Loucy (cell line): ENCODE measurements at regions not wholly inside any gene's neighbourhood (a gene's known extent, or its start where the extent isn't known, plus 50 kb on each side); places are given as distances from the start of the nearest gene placed in this dataset.
A peak's percentile ranks its signal among the peaks of the same experiment; 100 is the strongest.
"Not testable (repeated sequence)": the region's sequence is repeated elsewhere in the genome, so short reads cannot be mapped to it uniquely, and the experiment has no call there.

Source experiments
- H2AFZ ChIP-seq: fragments of 200-600 bp; sonication (generic); 2 replicates; pipeline ENCODE4 v1.6.0; 2016; ENCODE audit warnings: antibody characterized with exemption, mild to moderate bottlenecking, low read length, moderate library complexity
- H3F3A ChIP-seq: fragments of 200-600 bp; 2 replicates; pipeline ENCODE4 v1.6.0; 2016; ENCODE audit warnings: antibody characterized with exemption, low read depth, mild to moderate bottlenecking
- H3K27me3 ChIP-seq: fragments of 200-600 bp; sonication (generic); 2 replicates; pipeline ENCODE4 v1.6.1; 2014; ENCODE audit warnings: low read length, mild to moderate bottlenecking; ENCODE audit not compliant: insufficient read depth, poor library complexity, severe bottlenecking
- H3K36me3 ChIP-seq: fragments of 200-600 bp; sonication (generic); 2 replicates; pipeline ENCODE4 v1.6.1; 2016; ENCODE audit warnings: low read length; ENCODE audit not compliant: insufficient read depth
- H3K4me1 ChIP-seq: fragments of 200-600 bp; sonication (generic); 2 replicates; pipeline ENCODE4 v1.5.1; 2014; ENCODE audit warnings: low read length, mild to moderate bottlenecking; ENCODE audit not compliant: insufficient read depth, poor library complexity, severe bottlenecking
- H3K4me2 ChIP-seq: fragments of 200-600 bp; sonication (generic); 2 replicates; pipeline ENCODE4 v1.6.0; 2014; ENCODE audit warnings: antibody characterized with exemption, low read length, low read depth, mild to moderate bottlenecking; ENCODE audit not compliant: poor library complexity, severe bottlenecking
- H3K4me3 ChIP-seq: fragments of 200-600 bp; sonication (generic); 2 replicates; pipeline ENCODE4 v1.5.1; 2014; ENCODE audit warnings: low read length, mild to moderate bottlenecking, mixed read lengths; ENCODE audit not compliant: poor library complexity, severe bottlenecking
- H3K79me2 ChIP-seq: fragments of 200-600 bp; sonication (generic); 2 replicates; pipeline ENCODE4 v1.6.1; 2014; ENCODE audit warnings: low read length; ENCODE audit not compliant: insufficient read depth
- H3K9ac ChIP-seq: fragments of 200-600 bp; sonication (generic); 2 replicates; pipeline ENCODE4 v1.6.0; 2014; ENCODE audit warnings: mild to moderate bottlenecking, low read depth, low read length, moderate library complexity; ENCODE audit not compliant: poor library complexity, severe bottlenecking
- H3K9me2 ChIP-seq: fragments of 200-600 bp; sonication (generic); replicated peaks from 2 replicates; pipeline ENCODE4 v1.6.1; 2016; ENCODE audit warnings: low read depth, low read length, mixed read lengths
- H3K9me3 ChIP-seq: fragments of 200-600 bp; sonication (generic); 2 replicates; pipeline ENCODE4 v1.6.1; 2014; ENCODE audit warnings: mild to moderate bottlenecking, antibody characterized with exemption, low read length, low read depth; ENCODE audit not compliant: insufficient read depth
- H4K20me1 ChIP-seq: fragments of 200-600 bp; sonication (generic); 2 replicates; pipeline ENCODE4 v1.6.0; 2014; ENCODE audit warnings: antibody characterized with exemption, low read length, mild to moderate bottlenecking; ENCODE audit not compliant: insufficient read depth, poor library complexity, severe bottlenecking
- EZH2phosphoT487 ChIP-seq: fragments of 200-600 bp; IDR thresholded peaks from 2 replicates; pipeline ENCODE4 v1.6.1; 2018; ENCODE audit warnings: antibody characterized with exemption, mild to moderate bottlenecking, moderate library complexity, borderline replicate concordance
- TF ChIP-seq, protein P1 (sequence below): fragments of 200-600 bp; sonication (generic); conservative IDR thresholded peaks from 2 replicates; pipeline ENCODE4 v1.5.1; 2014; ENCODE audit warnings: mild to moderate bottlenecking, antibody characterized with exemption, low read length

DNA sequence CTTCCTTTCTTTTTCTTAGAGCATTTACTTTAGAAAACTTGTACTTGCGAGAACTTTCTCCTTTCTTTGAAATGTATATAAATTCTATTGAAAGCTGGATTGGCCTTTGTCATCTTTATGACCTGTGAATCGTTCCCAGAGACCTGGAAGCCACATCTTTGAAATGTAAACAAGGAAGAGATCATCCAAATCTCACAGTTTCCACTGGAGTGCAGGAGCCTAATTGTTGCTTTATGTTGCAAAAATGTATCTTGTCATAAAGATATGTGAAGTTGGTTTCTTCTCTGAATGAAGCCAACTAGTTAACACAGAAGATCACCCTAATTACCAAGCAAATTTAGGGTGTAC lies 1101.8 kb downstream of the TAF11L14 start:
- Histone ChIP-seq H3K9ac (no peak overlapping the region), H3K4me2 (no peak overlapping the region), H3K27me3 (no peaks in the 10 kb centered on the region), H3K4me1 (peaks cover 6% of the 10 kb centered on the region), H4K20me1 (no peaks in the 10 kb centered on the region), H3K9me2 (no peaks in the 10 kb centered on the region), H3K79me2 (peaks cover 4% of the 10 kb centered on the region; the same call in 1 of the 2 replicates), H3K9me3 (no peaks in the 10 kb centered on the region), H3K4me3 (no peak overlapping the region), H2AFZ (no peak overlapping the region), H3F3A (no peaks in the 10 kb centered on the region), H3K36me3 (0 out of 2 replicates have a peak, but pooled peaks cover 3% of the 10 kb centered on the region)
- no peak for TF ChIP-seq EZH2phosphoT487
- TF ChIP-seq, protein P1, sequence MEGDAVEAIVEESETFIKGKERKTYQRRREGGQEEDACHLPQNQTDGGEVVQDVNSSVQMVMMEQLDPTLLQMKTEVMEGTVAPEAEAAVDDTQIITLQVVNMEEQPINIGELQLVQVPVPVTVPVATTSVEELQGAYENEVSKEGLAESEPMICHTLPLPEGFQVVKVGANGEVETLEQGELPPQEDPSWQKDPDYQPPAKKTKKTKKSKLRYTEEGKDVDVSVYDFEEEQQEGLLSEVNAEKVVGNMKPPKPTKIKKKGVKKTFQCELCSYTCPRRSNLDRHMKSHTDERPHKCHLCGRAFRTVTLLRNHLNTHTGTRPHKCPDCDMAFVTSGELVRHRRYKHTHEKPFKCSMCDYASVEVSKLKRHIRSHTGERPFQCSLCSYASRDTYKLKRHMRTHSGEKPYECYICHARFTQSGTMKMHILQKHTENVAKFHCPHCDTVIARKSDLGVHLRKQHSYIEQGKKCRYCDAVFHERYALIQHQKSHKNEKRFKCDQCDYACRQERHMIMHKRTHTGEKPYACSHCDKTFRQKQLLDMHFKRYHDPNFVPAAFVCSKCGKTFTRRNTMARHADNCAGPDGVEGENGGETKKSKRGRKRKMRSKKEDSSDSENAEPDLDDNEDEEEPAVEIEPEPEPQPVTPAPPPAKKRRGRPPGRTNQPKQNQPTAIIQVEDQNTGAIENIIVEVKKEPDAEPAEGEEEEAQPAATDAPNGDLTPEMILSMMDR, result no peak

DNA sequence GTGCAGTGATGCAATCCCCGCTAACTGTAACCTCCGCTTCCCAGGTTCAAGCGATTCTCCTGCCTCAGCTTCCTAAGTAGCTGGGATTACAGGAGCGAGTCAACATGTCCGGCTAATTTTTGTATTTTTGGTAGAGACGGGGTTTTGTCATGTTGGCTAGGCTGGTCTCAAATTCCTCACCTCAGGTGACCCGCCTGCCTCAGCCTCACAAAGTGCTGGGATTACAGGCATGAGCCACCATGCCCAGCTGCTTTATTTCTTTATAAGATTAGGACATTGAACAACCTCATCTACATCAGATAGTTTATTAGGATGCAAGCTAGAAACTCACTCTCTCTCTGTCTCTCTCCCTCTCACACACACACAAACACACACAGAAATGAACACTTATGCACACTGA lies 1102.5 kb downstream of the TAF11L14 start:
- H3K9ac ChIP-seq, H3K27me3 ChIP-seq, H2AFZ ChIP-seq, H3F3A ChIP-seq, H3K4me3 ChIP-seq, H3K9me3 ChIP-seq, H3K4me1 ChIP-seq, H3K36me3 ChIP-seq, H3K79me2 ChIP-seq, H4K20me1 ChIP-seq, H3K9me2 ChIP-seq, H3K4me2 ChIP-seq: not testable (repeated sequence)

DNA sequence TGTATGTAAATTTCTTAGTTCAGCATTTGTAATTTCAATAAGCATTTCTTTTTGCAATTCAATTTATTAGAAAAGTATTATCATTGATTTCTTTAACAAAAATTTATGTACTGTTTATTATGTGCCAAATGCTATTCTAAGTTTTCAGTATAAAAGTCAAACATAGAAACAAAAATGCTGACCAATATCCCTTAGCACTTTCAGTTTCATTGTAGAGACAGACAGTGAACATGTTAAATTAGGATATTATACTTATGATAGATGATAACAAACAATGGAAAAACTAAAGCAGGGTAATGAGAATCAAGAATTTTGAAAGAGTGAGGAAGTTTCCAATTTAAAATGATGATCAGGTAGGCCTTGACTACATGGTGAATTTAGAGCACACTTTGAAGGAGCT lies 1106.0 kb downstream of the TAF11L14 start:
- Histone ChIP-seq H3F3A (no peaks in the 10 kb centered on the region), H3K79me2 (peaks cover 21% of the 10 kb centered on the region), H3K9me2 (no peaks in the 10 kb centered on the region), H3K9ac (peak overlapping the region; percentile 4), H2AFZ (no peak overlapping the region), H3K27me3 (no peaks in the 10 kb centered on the region), H3K4me1 (peaks cover 35% of the 10 kb centered on the region), H4K20me1 (no peaks in the 10 kb centered on the region), H3K9me3 (no peaks in the 10 kb centered on the region), H3K36me3 (no peaks in the 10 kb centered on the region), H3K4me2 (peak overlapping the region; percentile 91), H3K4me3 (peak overlapping the region; percentile 30)
- TF ChIP-seq EZH2phosphoT487, result no peak
- TF ChIP-seq, protein P1, result no peak

DNA sequence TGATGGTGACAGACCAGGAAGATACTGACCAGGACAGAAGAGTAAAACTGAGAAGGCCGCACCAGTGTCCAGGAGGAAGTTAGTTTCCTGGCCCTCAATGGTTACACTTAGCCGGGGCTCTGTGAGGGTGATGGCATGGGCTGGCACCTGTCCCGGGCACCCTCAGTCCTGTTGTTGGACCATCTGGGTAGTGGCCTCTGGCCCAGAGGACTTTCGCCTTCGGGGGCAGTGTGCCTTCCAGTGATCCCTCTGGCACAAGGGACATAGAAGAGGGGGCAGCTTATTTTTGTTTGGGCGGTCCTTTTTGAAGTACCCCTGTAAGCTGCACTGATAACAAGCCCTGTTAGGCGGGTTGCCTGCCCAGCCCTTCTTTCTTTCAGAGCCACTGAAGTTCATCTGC lies 1108.6 kb downstream of the TAF11L14 start:
- Histone ChIP-seq H3K36me3 (no peaks in the 10 kb centered on the region), H3K27me3 (no peaks in the 10 kb centered on the region), H3K9me3 (no peaks in the 10 kb centered on the region), H4K20me1 (no peaks in the 10 kb centered on the region), H3K79me2 (peaks cover 25% of the 10 kb centered on the region), H3K9me2 (no peaks in the 10 kb centered on the region), H2AFZ (no peak overlapping the region), H3K4me3 (peak overlapping the region; percentile 81), H3K9ac (no peak overlapping the region), H3F3A (no peaks in the 10 kb centered on the region), H3K4me1 (peaks cover 42% of the 10 kb centered on the region), H3K4me2 (peak overlapping the region; percentile 91)
- TF ChIP-seq, protein P1, result no peak
- no peak for TF ChIP-seq EZH2phosphoT487
